ENCODE measurements at regions not wholly inside any gene's neighbourhood (a gene's known extent, or its start where the extent isn't known, plus 50 kb on each side); places are given as distances from the start of the nearest gene placed in this dataset.

DNA sequence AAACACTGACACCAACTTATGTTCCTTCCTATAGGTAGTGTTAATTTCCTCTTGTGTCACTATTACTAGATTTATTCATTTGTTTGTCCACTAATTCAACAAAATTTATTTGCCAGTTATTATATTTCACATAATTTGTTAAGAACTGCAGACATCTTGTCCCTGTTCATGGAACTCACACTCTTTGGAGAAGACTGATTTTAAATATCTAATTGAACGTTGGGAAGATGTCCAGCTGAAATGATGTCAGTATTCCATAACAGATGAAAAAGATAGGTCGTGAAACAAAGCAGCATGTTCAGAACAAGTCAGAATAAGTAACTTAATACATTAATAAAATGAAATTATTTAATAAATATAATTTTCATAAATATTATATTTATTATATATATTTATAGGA lies 873.1 kb upstream of the PHF14 start:
- no peaks in the 10 kb centered on the region for H3K36me3 ChIP-seq (ENCODE audit: control insufficient read depth, insufficient read depth, low read length)
- DNase-seq (ENCODE audit: low read depth) (no peak), FAIRE-seq (no peak)
- no peak overlapping the region for H3K4me3 ChIP-seq (ENCODE audit: low read depth, low read length)
- H3K27me3 ChIP-seq (ENCODE audit: control insufficient read depth, insufficient read depth, low read length): no peaks in the 10 kb centered on the region
- TF ChIP-seq, protein P1, sequence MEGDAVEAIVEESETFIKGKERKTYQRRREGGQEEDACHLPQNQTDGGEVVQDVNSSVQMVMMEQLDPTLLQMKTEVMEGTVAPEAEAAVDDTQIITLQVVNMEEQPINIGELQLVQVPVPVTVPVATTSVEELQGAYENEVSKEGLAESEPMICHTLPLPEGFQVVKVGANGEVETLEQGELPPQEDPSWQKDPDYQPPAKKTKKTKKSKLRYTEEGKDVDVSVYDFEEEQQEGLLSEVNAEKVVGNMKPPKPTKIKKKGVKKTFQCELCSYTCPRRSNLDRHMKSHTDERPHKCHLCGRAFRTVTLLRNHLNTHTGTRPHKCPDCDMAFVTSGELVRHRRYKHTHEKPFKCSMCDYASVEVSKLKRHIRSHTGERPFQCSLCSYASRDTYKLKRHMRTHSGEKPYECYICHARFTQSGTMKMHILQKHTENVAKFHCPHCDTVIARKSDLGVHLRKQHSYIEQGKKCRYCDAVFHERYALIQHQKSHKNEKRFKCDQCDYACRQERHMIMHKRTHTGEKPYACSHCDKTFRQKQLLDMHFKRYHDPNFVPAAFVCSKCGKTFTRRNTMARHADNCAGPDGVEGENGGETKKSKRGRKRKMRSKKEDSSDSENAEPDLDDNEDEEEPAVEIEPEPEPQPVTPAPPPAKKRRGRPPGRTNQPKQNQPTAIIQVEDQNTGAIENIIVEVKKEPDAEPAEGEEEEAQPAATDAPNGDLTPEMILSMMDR (IDR thresholded peaks at IDR 0.05; ENCODE audit: insufficient read depth, low read length, severe bottlenecking): no peak

DNA sequence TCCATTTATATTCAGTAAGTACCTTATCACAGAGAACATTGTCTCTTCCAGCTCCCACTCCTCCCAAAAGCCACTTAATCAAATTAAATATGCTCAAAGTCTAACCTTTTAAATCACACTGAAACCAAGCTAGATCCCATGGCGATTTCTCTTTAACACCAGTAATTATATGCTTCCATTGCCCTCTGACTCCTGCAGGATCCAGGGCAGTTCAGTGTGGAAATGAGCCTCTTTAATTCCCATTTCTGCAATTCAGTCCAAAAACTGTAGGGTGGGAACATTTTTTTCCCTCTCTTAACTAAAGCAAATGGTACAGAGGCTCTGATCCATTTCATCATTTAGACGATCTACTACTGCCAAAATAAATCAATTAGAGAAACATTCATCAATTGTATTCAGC lies 872.3 kb upstream of the PHF14 start:
- no peaks in the 10 kb centered on the region for H3K27me3 ChIP-seq (ENCODE audit: control insufficient read depth, insufficient read depth, low read length)
- TF ChIP-seq, protein P1 (IDR thresholded peaks at IDR 0.05; ENCODE audit: insufficient read depth, low read length, severe bottlenecking): no peak
- DNase-seq (ENCODE audit: low read depth) (no peak), FAIRE-seq (no peak)
- no peaks in the 10 kb centered on the region for H3K36me3 ChIP-seq (ENCODE audit: control insufficient read depth, insufficient read depth, low read length)
- no peak overlapping the region for H3K4me3 ChIP-seq (ENCODE audit: low read depth, low read length)

DNA sequence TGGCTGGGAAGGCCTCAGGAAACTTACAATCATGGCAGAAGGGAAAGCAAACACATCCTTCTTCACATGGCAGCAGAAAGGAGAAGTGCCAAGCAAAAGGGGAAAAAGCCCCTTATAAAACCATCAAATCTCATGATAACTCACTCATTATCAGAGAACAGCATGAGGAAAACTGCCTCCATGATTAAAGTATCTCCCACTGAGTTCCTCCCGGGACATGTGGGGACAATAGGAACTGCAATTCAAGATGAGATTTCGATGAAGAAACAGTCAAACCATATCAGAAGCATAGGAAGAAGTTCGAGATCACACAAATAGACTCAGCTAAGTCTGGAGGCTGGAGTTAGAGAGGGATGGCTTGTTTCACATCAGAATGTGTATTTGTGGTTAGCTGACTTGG lies 869.4 kb upstream of the PHF14 start:
- H3K4me3 ChIP-seq (ENCODE audit: low read depth, low read length): no peak overlapping the region
- FAIRE-seq (no peak), DNase-seq (ENCODE audit: low read depth) (no peak)
- TF ChIP-seq, protein P1 (IDR thresholded peaks at IDR 0.05; ENCODE audit: insufficient read depth, low read length, severe bottlenecking): no peak
- no peaks in the 10 kb centered on the region for H3K27me3 ChIP-seq (ENCODE audit: control insufficient read depth, insufficient read depth, low read length)
- H3K36me3 ChIP-seq (ENCODE audit: control insufficient read depth, insufficient read depth, low read length): no peaks in the 10 kb centered on the region

DNA sequence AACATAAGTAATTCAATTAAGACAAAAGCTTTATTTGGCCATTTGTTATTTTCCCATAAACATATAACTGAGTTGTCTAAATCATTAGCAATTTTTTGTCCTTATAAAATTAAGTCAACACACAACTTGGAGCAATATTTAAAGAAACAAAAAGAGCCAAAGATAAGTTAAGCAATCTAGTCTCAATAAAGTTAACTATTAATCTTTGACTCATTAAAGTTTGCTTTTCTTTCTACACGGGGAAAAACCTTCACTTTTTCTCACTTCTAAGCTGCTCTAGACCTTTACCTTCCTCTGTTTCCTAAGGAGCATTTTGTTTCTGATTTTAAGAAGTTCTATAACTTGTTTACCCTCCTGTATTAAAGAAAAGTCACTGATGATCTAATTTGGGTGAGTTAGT lies 867.1 kb upstream of the PHF14 start:
- no peak for FAIRE-seq
- no peaks in the 10 kb centered on the region for H3K36me3 ChIP-seq (ENCODE audit: control insufficient read depth, insufficient read depth, low read length)
- H3K4me3 ChIP-seq (ENCODE audit: low read depth, low read length): no peak overlapping the region
- H3K27me3 ChIP-seq (ENCODE audit: control insufficient read depth, insufficient read depth, low read length): no peaks in the 10 kb centered on the region
- TF ChIP-seq, protein P1 (IDR thresholded peaks at IDR 0.05; ENCODE audit: insufficient read depth, low read length, severe bottlenecking): no peak
- DNase-seq (ENCODE audit: low read depth): no peak

DNA sequence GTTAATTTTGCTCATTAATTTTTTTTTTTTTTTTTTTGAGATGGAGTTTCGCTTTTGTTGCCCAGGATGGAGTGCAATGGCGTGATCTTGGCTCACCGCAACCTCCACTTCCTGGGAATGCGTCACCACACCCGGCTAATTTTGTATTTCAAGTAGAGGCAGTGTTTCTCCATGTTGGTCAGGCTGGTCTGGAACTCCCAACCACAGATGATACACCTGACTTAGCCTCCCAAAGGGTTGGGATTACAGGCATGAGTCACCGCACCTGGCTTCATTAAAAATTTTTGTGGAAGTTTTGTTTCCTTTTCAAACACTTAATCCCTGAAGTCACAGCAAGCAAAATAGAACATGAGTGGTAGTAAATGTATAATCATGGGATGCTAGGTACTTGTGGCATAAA lies 857.2 kb upstream of the PHF14 start:
- TF ChIP-seq, protein P1 (IDR thresholded peaks at IDR 0.05; ENCODE audit: insufficient read depth, low read length, severe bottlenecking): no peak
- H3K27me3 ChIP-seq (ENCODE audit: control insufficient read depth, insufficient read depth, low read length): no peaks in the 10 kb centered on the region
- no peak overlapping the region for H3K4me3 ChIP-seq (ENCODE audit: low read depth, low read length)
- DNase-seq (ENCODE audit: low read depth) (peak; percentile 0), FAIRE-seq (no peak)
- no peaks in the 10 kb centered on the region for H3K36me3 ChIP-seq (ENCODE audit: control insufficient read depth, insufficient read depth, low read length)

DNA sequence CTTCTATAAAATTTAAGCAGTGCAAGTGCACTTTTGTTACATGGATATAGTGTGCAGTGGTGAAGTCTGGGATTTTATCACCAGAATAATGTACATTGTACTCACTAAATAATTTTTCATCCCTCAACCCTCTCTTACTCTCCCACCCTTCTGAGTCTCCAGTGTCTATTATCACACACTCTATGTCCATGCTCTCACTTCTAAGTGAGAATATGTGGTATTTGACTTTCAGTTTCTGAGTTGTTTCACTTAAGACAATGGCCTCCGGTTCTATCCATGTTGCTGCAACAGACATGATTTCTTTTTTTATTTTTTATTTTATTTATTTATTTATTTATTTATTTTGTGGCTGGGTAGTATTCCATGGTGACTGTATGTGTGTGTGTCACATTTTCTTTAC lies 855.9 kb upstream of the PHF14 start:
- TF ChIP-seq, protein P1 (IDR thresholded peaks at IDR 0.05; ENCODE audit: insufficient read depth, low read length, severe bottlenecking): no peak
- no peak for DNase-seq (ENCODE audit: low read depth)
- Histone ChIP-seq H3K36me3 (ENCODE audit: control insufficient read depth, insufficient read depth, low read length) (no peaks in the 10 kb centered on the region), H3K4me3 (ENCODE audit: low read depth, low read length) (no peak overlapping the region), H3K27me3 (ENCODE audit: control insufficient read depth, insufficient read depth, low read length) (no peaks in the 10 kb centered on the region)
- FAIRE-seq: no peak
